Esophagus muscularis mucosa (tissue), 4 donors: ENCODE measurements at regions not wholly inside any gene's neighbourhood (a gene's known extent, or its start where the extent isn't known, plus 50 kb on each side); places are given as distances from the start of the nearest gene placed in this dataset.

Source experiments
- DNase-seq: peaks from one replicate; pipeline ENCODE4 v3.0.0-alpha.2; 2017; ENCODE audit errors: extremely low spot score
- H3K27ac ChIP-seq, 4 donors: fragments of 200-600 bp; sonication (generic); replicated peaks in 1 of 4; 1 replicate in 3 of 4; 2 replicates in 1 of 4; pipeline ENCODE4 v1.5.1; 2016 to 2019; ENCODE audit warnings: mild to moderate bottlenecking in 1 of 4
- H3K27me3 ChIP-seq, 4 donors: fragments of 200-600 bp; sonication (generic); one replicate each; pipeline versions ENCODE4 v1.5.1 to v1.6.0; 2016 to 2019
- H3K36me3 ChIP-seq, 4 donors: fragments of 200-600 bp; sonication (generic); one replicate each; pipeline ENCODE4 v1.5.1; 2016 to 2019
- H3K4me1 ChIP-seq, 4 donors: fragments of 200-600 bp; sonication (generic); one replicate each; pipeline ENCODE4 v1.5.1; 2016 to 2019
- H3K4me3 ChIP-seq, 4 donors: fragments of 200-600 bp; sonication (generic); 1 replicate in 2 of 4; 2 replicates in 2 of 4; pipeline ENCODE4 v1.5.1; 2016 to 2019; ENCODE audit warnings: mild to moderate bottlenecking in 4 of 4, moderate library complexity in 1 of 4
- H3K9me3 ChIP-seq, 4 donors: fragments of 200-600 bp; sonication (generic); 1 replicate in 3 of 4; 2 replicates in 1 of 4; pipeline ENCODE4 v1.5.1; 2016 to 2019
- CTCF ChIP-seq, 3 experiments: fragments of 200-600 bp in 2 of 3; fragments of 450-650 bp in 1 of 3; sonication (generic) in 2 of 3; IDR thresholded peaks; one replicate each; pipeline ENCODE4 v1.5.1; 2017 to 2019; ENCODE audit warnings: antibody characterized with exemption in 3 of 3, mild to moderate bottlenecking in 2 of 3, moderate library complexity in 1 of 3
- EP300 ChIP-seq: sonication (generic); formaldehyde crosslinking; IDR thresholded peaks from one replicate; pipeline ENCODE4 v1.6.1; 2017; ENCODE audit warnings: antibody characterized with exemption
- POLR2A ChIP-seq: fragments of 450-650 bp; IDR thresholded peaks from one replicate; pipeline ENCODE4 v1.6.1; 2017; ENCODE audit warnings: antibody characterized with exemption, moderate library complexity, mild to moderate bottlenecking, low read depth
- POLR2AphosphoS5 ChIP-seq, 2 donors: sonication (generic); formaldehyde crosslinking; IDR thresholded peaks; one replicate each; pipeline ENCODE4 v1.6.1; 2017; ENCODE audit warnings: antibody characterized with exemption in 2 of 2
- WGBS: methylation state at CpG from one replicate; pipeline ENCODE4 v1.1.5; 2018; 5-methylcytosine and 5-hydroxymethylcytosine counted together
- intact Hi-C: fragments of 100-400 bp; cut with DNase I; formaldehyde crosslinking; loops from one replicate; pipeline ENCODE4 v1.15.1; 2023

DNA sequence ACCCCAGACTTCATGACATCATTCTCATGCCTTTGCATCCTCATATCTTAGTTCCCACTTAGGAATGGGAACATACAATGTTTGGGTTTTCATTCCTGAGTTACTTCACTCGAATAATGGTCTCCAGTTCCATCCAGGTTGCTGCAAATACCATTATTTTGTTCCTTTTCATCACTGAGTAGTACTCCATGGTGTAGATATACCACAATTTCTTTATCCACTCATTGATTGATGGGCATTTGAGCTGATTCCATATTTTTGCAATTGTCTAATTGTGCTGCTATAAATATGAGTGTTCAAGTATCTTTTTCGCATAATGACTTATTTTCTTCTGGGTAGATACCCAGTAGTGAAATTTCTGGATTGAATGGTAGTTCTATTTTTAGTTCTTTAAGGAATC, 1026.8 kb downstream of the STPG2 start:
- Histone ChIP-seq H3K36me3 (no peaks in the 10 kb centered on the region), H3K4me3 (no peak overlapping the region), H3K27ac (no peak overlapping the region), H3K27me3 (no peaks in the 10 kb centered on the region), H3K9me3 (no peaks in the 10 kb centered on the region), H3K4me1 (no peaks in the 10 kb centered on the region)
- 54% methylated on average over 2 of the region's 2 CpGs for WGBS
- intact Hi-C loops: no loop called here
- DNase-seq: no peak
- no peak for TF ChIP-seq CTCF (IDR thresholded peaks at IDR 0.05)
- no peak for TF ChIP-seq POLR2A
- no peak for TF ChIP-seq POLR2AphosphoS5 (IDR thresholded peaks at IDR 0.05)
- no peak for TF ChIP-seq EP300

- 57% methylated on average over 1 of the region's 1 CpG for WGBS
- TF ChIP-seq CTCF (IDR thresholded peaks at IDR 0.05): no peak
- no peak for TF ChIP-seq EP300
- TF ChIP-seq POLR2A: no peak
- no peak for TF ChIP-seq POLR2AphosphoS5 (IDR thresholded peaks at IDR 0.05)
These were observed 1021.8 kb downstream of the STPG2 start for GRCh38 chr4:97121493-97121892.

DNA sequence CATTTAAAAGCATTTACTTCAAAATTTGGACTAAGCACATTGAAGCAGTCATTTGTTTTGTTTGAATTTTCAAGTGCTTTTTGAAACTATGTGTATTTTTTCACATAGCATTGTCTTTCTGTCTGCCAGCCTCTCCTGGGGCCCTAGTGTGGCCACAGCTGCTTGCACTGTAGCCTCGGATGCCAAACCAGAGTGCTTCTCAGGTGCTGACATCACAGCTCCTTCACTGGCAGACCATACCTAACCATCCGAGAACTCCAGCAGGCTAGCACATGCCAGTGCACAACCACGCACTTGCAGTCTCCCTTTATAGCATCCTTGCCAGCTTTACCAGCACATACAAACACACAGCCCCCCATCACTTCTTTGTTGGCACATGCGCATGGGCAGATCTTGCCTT, 1019.7 kb downstream of the STPG2 start:
- intact Hi-C loops: no loop called here

More at GRCh38 chr4:97121493-97121892, 1021.8 kb downstream of the STPG2 start:
- Histone ChIP-seq H3K4me1 (no peaks in the 10 kb centered on the region), H3K4me3 (no peak overlapping the region), H3K27me3 (no peaks in the 10 kb centered on the region), H3K9me3 (peaks cover 0 to 3% (median 0%) of the 10 kb centered on the region in 4 donors), H3K36me3 (no peaks in the 10 kb centered on the region), H3K27ac (no peak overlapping the region)
- no peak for DNase-seq
- intact Hi-C loops: no loop called here

DNA sequence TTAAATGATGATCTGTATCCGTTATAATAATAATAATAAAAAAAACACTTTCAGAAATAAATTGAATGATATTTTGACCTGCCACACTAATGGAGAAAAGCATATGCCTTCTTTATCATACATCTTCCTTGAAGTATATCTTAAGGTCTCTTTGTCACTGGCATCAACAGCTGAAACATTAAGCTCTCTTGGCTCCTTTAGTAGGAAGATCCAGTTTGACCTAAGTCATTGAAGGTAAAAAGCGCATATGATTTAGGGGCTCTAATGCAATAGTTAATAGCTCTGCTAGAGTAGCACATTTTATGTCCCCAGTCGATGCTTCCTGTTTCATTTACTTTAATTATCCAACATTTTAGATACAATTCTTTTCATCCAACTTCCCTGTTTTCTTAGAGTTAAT, 1010.8 kb downstream of the STPG2 start:
- Histone ChIP-seq H3K4me3 (no peak overlapping the region), H3K9me3 (no peaks in the 10 kb centered on the region), H3K27me3 (no peaks in the 10 kb centered on the region), H3K4me1 (no peaks in the 10 kb centered on the region), H3K27ac (no peak overlapping the region), H3K36me3 (no peaks in the 10 kb centered on the region)
- WGBS: 69% methylated on average over 3 of the region's 3 CpGs
- TF ChIP-seq POLR2AphosphoS5 (IDR thresholded peaks at IDR 0.05) (no peak), POLR2A (no peak), EP300 (no peak), CTCF (IDR thresholded peaks at IDR 0.05) (no peak)
- intact Hi-C loops: no loop called here
- DNase-seq: no peak

More for the DNA sequence above, 1019.7 kb downstream of the STPG2 start:
- no peak for TF ChIP-seq POLR2A
- no peak for TF ChIP-seq EP300
- no peak for TF ChIP-seq CTCF (IDR thresholded peaks at IDR 0.05)
- no peak for TF ChIP-seq POLR2AphosphoS5 (IDR thresholded peaks at IDR 0.05)
- 84% methylated on average over 4 of the region's 4 CpGs for WGBS
- H3K4me3 ChIP-seq: no peak overlapping the region
- peaks cover 0 to 3% (median 0%) of the 10 kb centered on the region in 4 donors for H3K9me3 ChIP-seq
- no peaks in the 10 kb centered on the region for H3K36me3 ChIP-seq
- no peak for DNase-seq
- H3K27ac ChIP-seq: no peak overlapping the region
- H3K4me1 ChIP-seq: no peaks in the 10 kb centered on the region
- no peaks in the 10 kb centered on the region for H3K27me3 ChIP-seq

- H3K9me3 ChIP-seq: no peaks in the 10 kb centered on the region
- intact Hi-C loops: no loop called here
- no peak overlapping the region for H3K4me3 ChIP-seq
- H3K4me1 ChIP-seq: no peaks in the 10 kb centered on the region
- DNase-seq: no peak
- 55% methylated on average over 2 of the region's 2 CpGs for WGBS
- no peaks in the 10 kb centered on the region for H3K36me3 ChIP-seq
- TF ChIP-seq POLR2A (no peak), CTCF (IDR thresholded peaks at IDR 0.05) (no peak), EP300 (no peak), POLR2AphosphoS5 (IDR thresholded peaks at IDR 0.05) (no peak)
- no peak overlapping the region for H3K27ac ChIP-seq
- H3K27me3 ChIP-seq: no peaks in the 10 kb centered on the region
These were observed 1008.8 kb downstream of the STPG2 start for GRCh38 chr4:97134456-97134855.
